SU-DHL-6 (cell line): ENCODE measurements at regions not wholly inside any gene's neighbourhood (a gene's known extent, or its start where the extent isn't known, plus 50 kb on each side); places are given as distances from the start of the nearest gene placed in this dataset.

Experiments used
- H2AFZ ChIP-seq: fragments of 200-600 bp; sonication (generic); 2 replicates; pipeline ENCODE4 v1.6.1; 2014; ENCODE audit warnings: low read depth, mild to moderate bottlenecking, moderate library complexity, mixed read lengths, antibody characterized with exemption, low read length; ENCODE audit not compliant: severe bottlenecking
- H3F3A ChIP-seq: fragments of 200-600 bp; shearing (Covaris generic); 2 replicates; pipeline ENCODE4 v1.6.0; 2016; ENCODE audit warnings: antibody characterized with exemption, mild to moderate bottlenecking; ENCODE audit not compliant: insufficient read depth
- H3K27ac ChIP-seq: fragments of 200-600 bp; sonication (generic); 2 replicates; pipeline ENCODE4 v1.5.1; 2016; ENCODE audit warnings: low read depth, mild to moderate bottlenecking, low read length, moderate library complexity, mixed read lengths
- H3K27me3 ChIP-seq: fragments of 200-600 bp; sonication (generic), shearing (Covaris generic); 2 replicates; pipeline ENCODE4 v1.6.0; 2014; ENCODE audit warnings: mild to moderate bottlenecking, low read length
- H3K36me3 ChIP-seq: fragments of 200-600 bp; sonication (generic); 2 replicates; pipeline ENCODE4 v1.6.1; 2014; ENCODE audit warnings: mild to moderate bottlenecking, low read length, mixed read lengths
- H3K4me2 ChIP-seq: fragments of 300-600, 200-600 bp; shearing (Covaris generic), sonication (generic); 2 replicates; pipeline ENCODE4 v1.6.0; 2014; ENCODE audit warnings: low read length, low read depth, mild to moderate bottlenecking; ENCODE audit not compliant: poor library complexity, severe bottlenecking
- H3K4me3 ChIP-seq: fragments of 200-600 bp; sonication (generic); 2 replicates; pipeline ENCODE4 v1.5.1; 2014; ENCODE audit warnings: antibody characterized with exemption, low read length, mild to moderate bottlenecking, mixed read lengths; ENCODE audit not compliant: insufficient read depth, poor library complexity, severe bottlenecking
- H3K79me2 ChIP-seq: fragments of 200-600 bp; sonication (generic); 2 replicates; pipeline ENCODE4 v1.6.1; 2014; ENCODE audit warnings: mild to moderate bottlenecking, low read length, moderate library complexity; ENCODE audit not compliant: insufficient read depth
- H3K9ac ChIP-seq: fragments of 200-600 bp; sonication (generic); 2 replicates; pipeline ENCODE4 v1.7.0; 2014; ENCODE audit warnings: mild to moderate bottlenecking, low read length
- H3K9me2 ChIP-seq: fragments of 200-600 bp; sonication (generic); replicated peaks from 2 replicates; pipeline ENCODE4 v1.6.1; 2014; ENCODE audit warnings: low read length; ENCODE audit not compliant: insufficient read depth
- H3K9me3 ChIP-seq: fragments of 200-600 bp; sonication (generic); 2 replicates; pipeline ENCODE4 v1.6.1; 2014; ENCODE audit warnings: low read length, mixed read lengths; ENCODE audit not compliant: insufficient read depth
- H4K20me1 ChIP-seq: fragments of 200-600 bp; sonication (generic); 2 replicates; pipeline ENCODE4 v1.6.1; 2014; ENCODE audit warnings: low read depth, mild to moderate bottlenecking, antibody characterized with exemption, low read length, moderate library complexity, mixed read lengths
- CTCF ChIP-seq: fragments of 200-600 bp; sonication (generic); IDR thresholded peaks from one replicate; pipeline ENCODE4 v1.5.1; 2017; ENCODE audit warnings: antibody characterized with exemption, mild to moderate bottlenecking, low read length, moderate library complexity; ENCODE audit not compliant: insufficient read depth, poor library complexity, severe bottlenecking
- EZH2phosphoT487 ChIP-seq: fragments of 200-600 bp; sonication (generic), shearing (Covaris generic); conservative IDR thresholded peaks from 2 replicates; pipeline ENCODE4 v1.6.1; 2018; ENCODE audit warnings: mild to moderate bottlenecking, antibody characterized with exemption, low read length, moderate library complexity, mixed read lengths

GRCh38 chr10:43958071-43958432 lies 309.4 kb upstream of the ZNF32 start:
- no peaks in the 10 kb centered on the region for H4K20me1 ChIP-seq
- H3F3A ChIP-seq, result no peaks in the 10 kb centered on the region
- TF ChIP-seq EZH2phosphoT487, result no peak
- TF ChIP-seq CTCF, result no peak
- H3K27ac ChIP-seq, result no peak overlapping the region
- H3K79me2 ChIP-seq, result no peaks in the 10 kb centered on the region
- H3K9me2 ChIP-seq, result 0 out of 2 replicates have a peak, but pooled peaks cover 3% of the 10 kb centered on the region
- H3K9ac ChIP-seq, result no peak overlapping the region
- no peak overlapping the region for H3K4me2 ChIP-seq
- H2AFZ ChIP-seq, result no peak overlapping the region
- H3K4me3 ChIP-seq, result no peak overlapping the region
- no peaks in the 10 kb centered on the region for H3K36me3 ChIP-seq
- no peaks in the 10 kb centered on the region for H3K9me3 ChIP-seq
- H3K27me3 ChIP-seq, result no peaks in the 10 kb centered on the region

GRCh38 chr10:43957267-43958070 lies 308.8 kb upstream of the ZNF32 start:
- TF ChIP-seq CTCF (no peak), EZH2phosphoT487 (no peak)
- Histone ChIP-seq H3F3A (no peaks in the 10 kb centered on the region), H2AFZ (no peak overlapping the region), H3K27me3 (no peaks in the 10 kb centered on the region), H3K27ac (no peak overlapping the region), H3K9me3 (no peaks in the 10 kb centered on the region), H3K36me3 (no peaks in the 10 kb centered on the region), H4K20me1 (no peaks in the 10 kb centered on the region), H3K79me2 (no peaks in the 10 kb centered on the region), H3K9me2 (0 out of 2 replicates have a peak, but pooled peaks cover 3% of the 10 kb centered on the region), H3K4me2 (no peak overlapping the region), H3K4me3 (no peak overlapping the region), H3K9ac (no peak overlapping the region)

DNA sequence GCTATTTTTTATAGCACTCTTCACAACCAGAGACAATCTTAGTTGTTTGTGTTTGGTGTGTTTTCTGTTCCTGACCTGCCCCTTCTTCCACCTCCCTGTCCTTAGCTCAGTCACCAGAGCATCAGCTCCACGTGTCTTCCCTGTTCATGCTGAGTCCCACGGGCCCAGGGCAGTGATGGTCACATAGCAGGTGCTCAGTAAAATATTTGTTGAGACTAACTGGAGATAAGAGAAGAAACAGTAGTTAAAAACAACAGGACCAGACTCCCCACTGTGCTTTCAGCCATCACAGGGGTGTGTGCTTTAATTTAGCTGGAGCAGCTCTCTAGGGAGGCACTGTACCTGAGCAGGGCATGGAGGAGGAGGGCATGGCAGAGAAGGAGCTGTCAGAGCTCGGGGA lies 307.3 kb upstream of the ZNF32 start:
- Histone ChIP-seq H3K4me3 (no peak overlapping the region), H3K79me2 (no peaks in the 10 kb centered on the region), H3K9ac (no peak overlapping the region), H3K9me2 (0 out of 2 replicates have a peak, but pooled peaks cover 3% of the 10 kb centered on the region), H3K4me2 (no peak overlapping the region), H2AFZ (no peak overlapping the region), H3K27ac (no peak overlapping the region), H4K20me1 (no peaks in the 10 kb centered on the region), H3K9me3 (no peaks in the 10 kb centered on the region), H3K36me3 (no peaks in the 10 kb centered on the region), H3F3A (no peaks in the 10 kb centered on the region), H3K27me3 (no peaks in the 10 kb centered on the region)
- no peak for TF ChIP-seq EZH2phosphoT487
- TF ChIP-seq CTCF, result no peak
